ENCODE measurements at regions not wholly inside any gene's neighbourhood (a gene's known extent, or its start where the extent isn't known, plus 50 kb on each side); places are given as distances from the start of the nearest gene placed in this dataset.

GRCh38 chr18:1928711-1929110, 642.6 kb downstream of the METTL4 start:
- DNase-seq (ENCODE audit: low read depth, low spot score), result no peak

GRCh38 chr18:1929720-1930119, 641.6 kb downstream of the METTL4 start:
- no peak for DNase-seq (ENCODE audit: low read depth, low spot score)

GRCh38 chr18:1930291-1931270, 640.7 kb downstream of the METTL4 start:
- no peak for DNase-seq (ENCODE audit: low read depth, low spot score)

- no peak for DNase-seq (ENCODE audit: low read depth, low spot score)
Measured at GRCh38 chr18:1952486-1952885, 618.8 kb downstream of the METTL4 start.

- no peak for DNase-seq (ENCODE audit: low read depth, low spot score)
Measured at GRCh38 chr18:1954583-1955312, 616.6 kb downstream of the METTL4 start.

DNA sequence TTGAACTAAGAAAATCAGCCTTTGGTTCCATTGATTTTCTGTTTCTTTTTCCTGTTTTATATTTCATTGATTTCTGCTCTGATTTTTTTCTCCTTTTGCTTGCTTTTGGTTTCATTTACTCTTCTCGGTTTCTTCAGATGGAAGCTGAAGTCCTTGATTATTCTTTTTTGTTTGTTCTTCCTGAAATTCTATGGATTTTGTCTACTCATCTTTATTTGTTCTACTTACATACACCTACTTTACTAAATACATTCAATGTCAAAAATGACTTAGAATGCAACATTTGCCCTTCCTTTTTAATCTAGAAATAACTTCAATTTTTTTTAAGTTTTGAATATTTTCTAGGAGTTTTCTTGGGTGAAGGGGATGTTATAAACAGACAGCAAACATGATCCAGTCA, 612.5 kb downstream of the METTL4 start:
- DNase-seq (ENCODE audit: low read depth, low spot score), result no peak

- no peak for DNase-seq (ENCODE audit: low read depth, low spot score)
Measured at GRCh38 chr18:1965016-1965415, 606.3 kb downstream of the METTL4 start.

DNA sequence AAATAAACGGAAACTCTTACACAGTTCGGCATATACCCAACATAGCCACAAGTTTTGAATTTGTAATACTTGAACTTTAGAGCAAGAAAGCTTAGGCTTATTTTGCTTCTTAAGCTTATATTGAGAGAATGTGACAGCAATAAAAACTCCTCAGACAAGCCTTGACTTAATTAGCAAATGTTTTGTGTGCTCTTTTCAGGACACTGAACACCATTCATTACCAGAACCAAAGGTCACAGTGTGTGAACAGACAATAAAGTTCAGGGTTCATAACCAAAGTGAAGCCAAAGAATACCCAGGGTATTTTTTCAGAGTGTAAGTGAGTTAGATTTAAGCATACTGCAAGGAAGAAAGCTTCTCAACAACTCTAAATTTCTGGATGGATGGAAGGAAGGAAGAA, 605.8 kb downstream of the METTL4 start:
- no peak for DNase-seq (ENCODE audit: low read depth, low spot score)

DNA sequence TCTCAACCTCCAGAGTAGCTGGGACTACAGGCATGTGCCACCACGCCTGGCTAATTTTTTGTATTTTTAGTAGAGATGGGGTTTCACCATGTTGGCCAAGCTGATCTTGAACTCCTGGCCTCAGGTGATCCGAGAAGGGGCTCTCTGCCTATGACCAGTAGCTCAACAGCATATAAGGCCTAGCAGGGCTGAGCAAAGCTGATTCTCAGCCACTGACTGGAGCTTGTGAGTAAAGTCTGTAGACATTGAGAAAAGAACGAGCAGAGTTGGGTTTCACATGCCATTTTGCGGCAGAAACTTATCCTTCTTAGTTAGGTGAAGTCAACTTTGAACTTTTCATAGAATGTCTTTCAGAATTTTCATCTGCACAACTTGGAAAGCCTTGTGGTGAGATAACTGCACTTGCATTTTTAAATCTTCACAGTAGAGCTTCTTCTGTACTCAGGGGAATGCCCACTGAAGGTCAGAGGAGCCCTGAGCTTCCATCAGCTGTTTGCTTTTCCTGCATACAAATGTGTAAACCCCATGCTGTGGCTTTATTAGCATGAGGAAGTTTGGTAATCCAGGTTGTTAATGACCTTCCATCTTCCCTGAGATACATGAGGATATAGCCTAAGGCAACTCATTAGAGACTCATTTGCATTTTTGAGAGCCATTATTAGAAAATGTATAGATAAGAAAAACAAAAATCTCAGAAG, 602.4 kb downstream of the METTL4 start:
- DNase-seq (ENCODE audit: low read depth, low spot score), result no peak

DNA sequence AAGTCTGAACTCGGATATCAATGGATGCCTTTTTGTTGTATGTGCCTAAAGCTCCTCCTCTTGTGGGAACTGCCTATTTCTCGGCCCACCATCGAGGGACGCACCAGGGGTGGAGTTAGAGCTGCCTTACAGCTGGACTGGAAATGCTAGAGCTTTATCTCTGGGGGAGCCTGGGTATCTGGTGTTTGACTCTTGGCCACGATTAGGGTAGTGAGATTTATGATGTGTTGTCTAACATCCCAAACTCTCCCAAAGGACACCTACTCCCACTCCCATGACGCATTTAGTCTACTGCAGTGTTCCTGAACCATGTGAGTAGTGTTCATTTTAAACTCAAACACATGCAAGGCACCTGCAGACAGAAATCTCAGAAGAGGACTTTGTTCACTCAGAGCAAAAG, 594.8 kb downstream of the METTL4 start:
- DNase-seq (ENCODE audit: low read depth, low spot score), result no peak

GRCh38 chr18:1982056-1982455, 589.2 kb downstream of the METTL4 start:
- no peak for DNase-seq (ENCODE audit: low read depth, low spot score)

DNA sequence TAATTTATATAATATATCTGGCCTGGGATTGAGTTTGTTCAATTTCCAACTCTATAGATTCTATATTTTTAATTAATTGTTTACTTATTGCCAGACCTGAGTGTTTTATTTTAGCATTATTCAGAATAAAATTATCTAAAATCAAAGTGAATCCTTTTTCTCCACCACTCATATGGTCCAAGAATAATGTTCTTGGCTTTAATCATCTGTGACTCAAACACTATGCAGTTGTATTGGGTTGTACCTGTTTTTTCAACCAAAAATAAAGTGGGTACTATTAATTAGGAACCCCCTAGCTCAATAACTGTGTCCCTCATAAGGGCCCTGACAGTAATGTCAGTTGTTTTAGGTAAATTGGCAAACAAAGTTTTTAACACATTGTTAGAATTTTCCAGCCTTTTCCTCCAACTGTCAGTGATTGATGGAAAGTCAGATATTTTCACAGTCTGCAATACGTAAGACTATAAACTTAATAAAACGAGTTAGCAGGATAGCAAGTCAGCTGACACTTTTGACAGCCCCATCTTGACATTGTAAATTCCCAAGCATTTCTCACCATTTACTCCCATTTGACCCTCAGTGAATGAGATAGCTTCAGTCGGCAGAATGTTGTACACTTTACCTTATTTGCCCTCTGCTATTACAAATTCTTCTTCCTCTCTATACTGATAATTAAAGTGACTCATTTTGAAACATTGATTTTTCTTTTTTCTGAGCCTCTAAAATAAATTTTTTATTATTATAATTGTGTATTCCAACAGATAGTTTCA, 587.4 kb downstream of the METTL4 start:
- no peak for DNase-seq (ENCODE audit: low read depth, low spot score)

GRCh38 chr18:1993866-1994265, 577.4 kb downstream of the METTL4 start:
- DNase-seq (ENCODE audit: low read depth, low spot score), result no peak

GRCh38 chr18:1994471-1994870, 576.8 kb downstream of the METTL4 start:
- DNase-seq (ENCODE audit: low read depth, low spot score), result no peak

DNA sequence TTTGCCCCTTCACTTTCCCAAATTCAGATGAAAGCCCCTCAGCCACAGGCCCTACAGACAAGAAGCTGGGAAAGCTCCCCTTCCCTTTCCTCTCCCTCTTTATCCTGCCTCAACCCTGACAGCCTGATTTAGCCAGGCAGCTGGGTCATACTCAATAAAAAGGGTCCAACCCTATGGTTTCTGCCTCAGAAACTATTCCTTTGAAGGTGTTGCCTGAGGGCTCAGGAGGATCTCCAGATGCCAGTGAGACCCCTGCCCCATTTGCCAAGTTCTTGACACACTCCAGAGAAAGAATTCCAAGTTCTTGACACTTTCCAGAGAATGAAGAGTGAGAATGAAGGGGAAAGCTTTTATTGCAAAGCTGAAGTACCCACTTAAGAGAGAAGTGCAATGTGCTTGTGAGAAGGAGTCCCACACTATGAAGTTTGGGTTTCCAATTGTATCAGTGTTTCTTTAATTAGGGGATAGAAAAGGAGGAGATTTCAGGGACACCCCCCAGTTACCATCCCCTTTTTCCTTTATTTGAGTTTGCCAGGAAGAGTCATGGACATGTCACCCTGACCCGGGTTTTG, 576.2 kb downstream of the METTL4 start:
- no peak for DNase-seq (ENCODE audit: low read depth, low spot score)

- DNase-seq (ENCODE audit: low read depth, low spot score), result no peak
Measured at GRCh38 chr18:1998121-1998520, 573.2 kb downstream of the METTL4 start.

DNA sequence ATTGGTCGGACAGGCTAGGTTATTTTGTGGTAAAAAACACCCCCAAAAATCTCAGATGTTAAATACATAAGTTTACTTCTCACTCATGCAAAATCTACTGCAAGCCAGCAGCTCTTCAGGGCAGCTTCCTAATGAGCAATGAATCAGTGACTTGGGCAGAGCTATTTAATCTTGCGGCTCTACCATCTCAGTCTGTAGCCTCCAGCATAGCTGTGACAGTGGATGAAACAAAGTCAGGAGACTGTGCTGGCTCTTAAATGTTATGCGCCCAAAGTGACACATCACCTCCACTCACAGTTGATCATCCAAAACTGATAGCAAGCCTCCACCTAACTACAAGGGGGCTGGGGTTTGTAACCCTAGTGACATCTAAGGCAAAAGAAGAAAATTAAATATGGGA, 571.9 kb downstream of the METTL4 start:
- DNase-seq (ENCODE audit: low read depth, low spot score), result no peak

DNA sequence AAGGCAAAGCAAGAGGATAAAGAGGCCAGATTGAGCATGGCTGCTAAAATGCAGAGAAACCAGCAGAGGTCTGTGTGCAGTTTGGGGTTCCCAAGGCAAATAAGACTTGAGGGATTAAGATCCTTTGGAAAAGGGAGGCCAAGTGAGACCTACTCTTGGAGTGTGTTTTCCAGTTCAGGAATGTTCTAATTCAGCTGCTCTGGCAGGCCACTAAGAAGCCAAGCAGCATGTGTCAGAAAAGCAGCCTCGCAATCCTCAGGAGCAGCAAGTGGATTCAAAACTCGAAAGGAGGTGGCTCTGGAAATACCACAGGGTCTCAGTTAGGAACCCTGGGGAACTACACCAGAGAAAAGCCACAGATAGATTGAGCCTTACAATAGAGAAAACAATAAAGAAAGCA, 569.2 kb downstream of the METTL4 start:
- no peak for DNase-seq (ENCODE audit: low read depth, low spot score)

- no peak for DNase-seq (ENCODE audit: low read depth, low spot score)
Measured at GRCh38 chr18:2002604-2003003, 568.7 kb downstream of the METTL4 start.

DNA sequence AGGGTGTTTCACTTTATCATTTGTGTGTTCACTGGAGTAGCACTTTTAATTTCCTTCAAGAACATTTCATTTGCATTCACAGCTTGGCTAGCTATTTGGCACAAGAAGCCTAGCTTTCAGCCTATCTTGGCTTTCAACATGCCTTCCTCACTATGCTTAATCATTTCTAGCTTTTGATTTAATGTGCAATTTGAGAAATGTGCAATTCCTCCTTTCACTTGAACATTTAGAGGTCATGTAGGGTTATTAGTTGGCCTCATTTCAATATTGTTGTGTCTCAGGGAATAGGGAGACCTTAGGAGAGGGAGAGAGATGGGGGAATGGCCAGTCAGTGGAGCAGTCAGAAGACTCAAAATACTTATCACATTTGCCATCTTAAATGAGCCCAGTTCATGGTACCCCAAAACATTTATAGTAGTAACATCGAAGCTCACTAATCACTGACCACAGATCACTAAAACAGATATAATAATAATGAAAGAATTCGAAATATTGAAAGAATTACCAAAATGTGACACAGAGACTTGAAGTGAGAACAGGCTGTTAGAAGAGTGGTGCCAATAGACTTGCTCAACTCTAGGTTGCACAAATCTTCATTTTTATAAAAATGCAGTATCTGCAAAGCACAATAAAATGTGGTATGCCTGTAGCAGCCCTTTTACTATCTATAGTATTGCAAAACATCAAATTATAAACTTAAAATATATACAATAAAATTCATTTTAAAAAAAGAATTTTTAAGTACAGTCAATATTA, 561.2 kb downstream of the METTL4 start:
- no peak for DNase-seq (ENCODE audit: low read depth, low spot score)
